ENCODE measurements at regions not wholly inside any gene's neighbourhood (a gene's known extent, or its start where the extent isn't known, plus 50 kb on each side); places are given as distances from the start of the nearest gene placed in this dataset.

DNA sequence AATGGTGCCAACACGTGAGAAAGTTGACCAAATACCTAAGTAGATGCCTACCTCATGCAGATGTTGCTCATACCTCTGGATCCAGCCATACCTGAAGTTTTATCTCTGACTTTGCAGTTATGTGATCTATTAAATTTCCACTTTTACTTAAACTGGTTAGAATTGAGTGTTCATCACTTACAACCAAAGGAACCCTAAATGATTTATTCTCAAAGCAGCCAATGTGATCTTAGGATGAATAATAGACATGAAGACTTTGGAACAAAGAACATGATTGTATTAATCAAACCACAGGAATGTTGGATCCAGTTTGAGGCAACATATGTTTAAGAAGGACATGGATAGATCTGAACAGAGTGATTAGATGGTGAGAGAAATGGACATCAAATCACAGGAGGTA is 68.7 kb downstream of the IRX6 start:
- ChIA-PET CTCF (no interaction called here), POLR2A (no interaction called here)
- DNase-seq = no peak
- Histone ChIP-seq H3K9ac (no peak overlapping the region), H3K9me2 (no peaks in the 10 kb centered on the region), H3F3A (replicated peaks; ENCODE audit: insufficient read depth) (no peaks in the 10 kb centered on the region), H2AFZ (ENCODE audit: low read depth) (no peak overlapping the region), H3K27ac (ENCODE audit: low read depth in 2 of 2, low read length in 1 of 2) (no peak overlapping the region), H3K4me1 (ENCODE audit: control insufficient read depth in 1 of 2, insufficient read depth in 2 of 2, low read depth in 1 of 2, low read length in 1 of 2) (no peaks in the 10 kb centered on the region), H3K9me3 (no peaks in the 10 kb centered on the region), H3K27me3 (ENCODE audit: insufficient read depth) (no peaks in the 10 kb centered on the region), H3K79me2 (ENCODE audit: insufficient read depth) (no peaks in the 10 kb centered on the region), H3K4me3 (ENCODE audit: low read depth in 2 of 2, low read length in 1 of 2) (no peak overlapping the region), H3K36me3 (replicated peaks in 1 of 2; ENCODE audit: control insufficient read depth in 1 of 2, insufficient read depth in 2 of 2, low read length in 1 of 2) (no peaks in the 10 kb centered on the region), H3K4me2 (no peak overlapping the region), H4K20me1 (ENCODE audit: insufficient read depth) (no peaks in the 10 kb centered on the region)
- WGBS (ENCODE audit: low lambda C conversion rate) = 13% methylated on average over 1 of the region's 1 CpG
- no peak for TF ChIP-seq NRF1 (IDR thresholded peaks at IDR 0.05; ENCODE audit: low read depth, low read length)
- no peak for TF ChIP-seq RAD21 (IDR thresholded peaks at IDR 0.05; ENCODE audit: low read length)
- no peak for TF ChIP-seq MXI1 (IDR thresholded peaks at IDR 0.05; ENCODE audit: low read depth, low read length)
- no peak for TF ChIP-seq GABPA (IDR thresholded peaks at IDR 0.05; ENCODE audit: low read depth)
- TF ChIP-seq CHD2 (IDR thresholded peaks at IDR 0.05; ENCODE audit: low read length, partially characterized antibody) = no peak
- no peak for TF ChIP-seq SIN3A (IDR thresholded peaks at IDR 0.05; ENCODE audit: borderline replicate concordance, low read depth, low read length)
- TF ChIP-seq, protein P1, sequence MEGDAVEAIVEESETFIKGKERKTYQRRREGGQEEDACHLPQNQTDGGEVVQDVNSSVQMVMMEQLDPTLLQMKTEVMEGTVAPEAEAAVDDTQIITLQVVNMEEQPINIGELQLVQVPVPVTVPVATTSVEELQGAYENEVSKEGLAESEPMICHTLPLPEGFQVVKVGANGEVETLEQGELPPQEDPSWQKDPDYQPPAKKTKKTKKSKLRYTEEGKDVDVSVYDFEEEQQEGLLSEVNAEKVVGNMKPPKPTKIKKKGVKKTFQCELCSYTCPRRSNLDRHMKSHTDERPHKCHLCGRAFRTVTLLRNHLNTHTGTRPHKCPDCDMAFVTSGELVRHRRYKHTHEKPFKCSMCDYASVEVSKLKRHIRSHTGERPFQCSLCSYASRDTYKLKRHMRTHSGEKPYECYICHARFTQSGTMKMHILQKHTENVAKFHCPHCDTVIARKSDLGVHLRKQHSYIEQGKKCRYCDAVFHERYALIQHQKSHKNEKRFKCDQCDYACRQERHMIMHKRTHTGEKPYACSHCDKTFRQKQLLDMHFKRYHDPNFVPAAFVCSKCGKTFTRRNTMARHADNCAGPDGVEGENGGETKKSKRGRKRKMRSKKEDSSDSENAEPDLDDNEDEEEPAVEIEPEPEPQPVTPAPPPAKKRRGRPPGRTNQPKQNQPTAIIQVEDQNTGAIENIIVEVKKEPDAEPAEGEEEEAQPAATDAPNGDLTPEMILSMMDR (IDR thresholded peaks at IDR 0.05) = no peak
- TF ChIP-seq NFIC (IDR thresholded peaks at IDR 0.05; ENCODE audit: borderline replicate concordance) = no peak
- no peak for TF ChIP-seq JUND (IDR thresholded peaks at IDR 0.05)
- no peak for TF ChIP-seq SMC3 (IDR thresholded peaks at IDR 0.05; ENCODE audit: low read depth, low read length)
- TF ChIP-seq, protein P2, sequence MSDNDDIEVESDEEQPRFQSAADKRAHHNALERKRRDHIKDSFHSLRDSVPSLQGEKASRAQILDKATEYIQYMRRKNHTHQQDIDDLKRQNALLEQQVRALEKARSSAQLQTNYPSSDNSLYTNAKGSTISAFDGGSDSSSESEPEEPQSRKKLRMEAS (IDR thresholded peaks at IDR 0.05; ENCODE audit: low read depth) = no peak
- TF ChIP-seq YY1 (IDR thresholded peaks at IDR 0.05; ENCODE audit: low read depth) = no peak
- no peak for TF ChIP-seq MEF2A (IDR thresholded peaks at IDR 0.05; ENCODE audit: borderline replicate concordance, low read depth)
- no peak for TF ChIP-seq FOXJ3 (CRISPR knock-in tag; IDR thresholded peaks at IDR 0.05)
- no peak for TF ChIP-seq FOXM1 (IDR thresholded peaks at IDR 0.05; ENCODE audit: low read depth)

DNA sequence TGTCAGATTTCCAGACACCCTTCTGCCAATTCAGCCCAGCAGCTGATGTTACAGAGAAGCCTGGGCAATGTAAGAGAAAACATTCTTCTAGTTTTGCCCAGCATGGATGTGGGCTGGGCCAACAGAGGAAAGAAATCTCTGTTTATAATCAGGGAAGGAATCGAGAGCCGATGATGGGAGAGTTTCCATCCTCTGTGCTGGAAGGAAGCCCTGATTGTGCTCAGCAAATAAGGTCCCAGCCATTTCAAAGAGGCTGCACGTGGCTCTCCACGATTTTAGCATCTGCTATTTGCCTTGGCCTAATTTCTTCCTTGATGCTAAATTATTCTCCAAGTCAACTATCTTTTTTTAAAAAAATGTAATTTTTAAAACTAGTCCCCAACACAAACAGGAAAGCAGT is 70.0 kb downstream of the IRX6 start:
- Histone ChIP-seq H3K9ac (no peak overlapping the region), H3K9me2 (no peaks in the 10 kb centered on the region), H3K9me3 (no peaks in the 10 kb centered on the region), H3F3A (replicated peaks; ENCODE audit: insufficient read depth) (no peaks in the 10 kb centered on the region), H3K4me1 (ENCODE audit: control insufficient read depth in 1 of 2, insufficient read depth in 2 of 2, low read depth in 1 of 2, low read length in 1 of 2) (no peaks in the 10 kb centered on the region), H4K20me1 (ENCODE audit: insufficient read depth) (no peaks in the 10 kb centered on the region), H3K79me2 (ENCODE audit: insufficient read depth) (no peaks in the 10 kb centered on the region), H3K4me2 (no peak overlapping the region), H3K36me3 (replicated peaks in 1 of 2; ENCODE audit: control insufficient read depth in 1 of 2, insufficient read depth in 2 of 2, low read length in 1 of 2) (no peaks in the 10 kb centered on the region), H3K4me3 (ENCODE audit: low read depth in 2 of 2, low read length in 1 of 2) (no peak overlapping the region), H3K27ac (ENCODE audit: low read depth in 2 of 2, low read length in 1 of 2) (no peak overlapping the region), H2AFZ (ENCODE audit: low read depth) (no peak overlapping the region), H3K27me3 (ENCODE audit: insufficient read depth) (no peaks in the 10 kb centered on the region)
- WGBS (ENCODE audit: low lambda C conversion rate) = 22% methylated on average over 4 of the region's 4 CpGs
- POLR2A ChIA-PET = no interaction called here
- TF ChIP-seq RFX5 (IDR thresholded peaks at IDR 0.05; ENCODE audit: low read length) (no peak), NRF1 (IDR thresholded peaks at IDR 0.05; ENCODE audit: low read depth, low read length) (no peak), TEAD4 (IDR thresholded peaks at IDR 0.05; ENCODE audit: borderline replicate concordance, insufficient read depth) (no peak), NFIC (IDR thresholded peaks at IDR 0.05; ENCODE audit: borderline replicate concordance) (no peak)
- TF ChIP-seq, protein P3, sequence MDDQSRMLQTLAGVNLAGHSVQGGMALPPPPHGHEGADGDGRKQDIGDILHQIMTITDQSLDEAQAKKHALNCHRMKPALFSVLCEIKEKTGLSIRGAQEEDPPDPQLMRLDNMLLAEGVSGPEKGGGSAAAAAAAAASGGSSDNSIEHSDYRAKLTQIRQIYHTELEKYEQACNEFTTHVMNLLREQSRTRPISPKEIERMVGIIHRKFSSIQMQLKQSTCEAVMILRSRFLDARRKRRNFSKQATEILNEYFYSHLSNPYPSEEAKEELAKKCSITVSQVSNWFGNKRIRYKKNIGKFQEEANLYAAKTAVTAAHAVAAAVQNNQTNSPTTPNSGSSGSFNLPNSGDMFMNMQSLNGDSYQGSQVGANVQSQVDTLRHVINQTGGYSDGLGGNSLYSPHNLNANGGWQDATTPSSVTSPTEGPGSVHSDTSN (IDR thresholded peaks at IDR 0.05) = no peak
- TF ChIP-seq, protein P4, sequence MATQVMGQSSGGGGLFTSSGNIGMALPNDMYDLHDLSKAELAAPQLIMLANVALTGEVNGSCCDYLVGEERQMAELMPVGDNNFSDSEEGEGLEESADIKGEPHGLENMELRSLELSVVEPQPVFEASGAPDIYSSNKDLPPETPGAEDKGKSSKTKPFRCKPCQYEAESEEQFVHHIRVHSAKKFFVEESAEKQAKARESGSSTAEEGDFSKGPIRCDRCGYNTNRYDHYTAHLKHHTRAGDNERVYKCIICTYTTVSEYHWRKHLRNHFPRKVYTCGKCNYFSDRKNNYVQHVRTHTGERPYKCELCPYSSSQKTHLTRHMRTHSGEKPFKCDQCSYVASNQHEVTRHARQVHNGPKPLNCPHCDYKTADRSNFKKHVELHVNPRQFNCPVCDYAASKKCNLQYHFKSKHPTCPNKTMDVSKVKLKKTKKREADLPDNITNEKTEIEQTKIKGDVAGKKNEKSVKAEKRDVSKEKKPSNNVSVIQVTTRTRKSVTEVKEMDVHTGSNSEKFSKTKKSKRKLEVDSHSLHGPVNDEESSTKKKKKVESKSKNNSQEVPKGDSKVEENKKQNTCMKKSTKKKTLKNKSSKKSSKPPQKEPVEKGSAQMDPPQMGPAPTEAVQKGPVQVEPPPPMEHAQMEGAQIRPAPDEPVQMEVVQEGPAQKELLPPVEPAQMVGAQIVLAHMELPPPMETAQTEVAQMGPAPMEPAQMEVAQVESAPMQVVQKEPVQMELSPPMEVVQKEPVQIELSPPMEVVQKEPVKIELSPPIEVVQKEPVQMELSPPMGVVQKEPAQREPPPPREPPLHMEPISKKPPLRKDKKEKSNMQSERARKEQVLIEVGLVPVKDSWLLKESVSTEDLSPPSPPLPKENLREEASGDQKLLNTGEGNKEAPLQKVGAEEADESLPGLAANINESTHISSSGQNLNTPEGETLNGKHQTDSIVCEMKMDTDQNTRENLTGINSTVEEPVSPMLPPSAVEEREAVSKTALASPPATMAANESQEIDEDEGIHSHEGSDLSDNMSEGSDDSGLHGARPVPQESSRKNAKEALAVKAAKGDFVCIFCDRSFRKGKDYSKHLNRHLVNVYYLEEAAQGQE (IDR thresholded peaks at IDR 0.05; ENCODE audit: low read depth, low read length) = no peak
- DNase-seq = no peak
- CTCF ChIA-PET = interaction anchor here (1.1 kb wide), 1 partner anchor 71 kb away, joined by 3 read pairs; no protein-coding TSS in a partner anchor
